Stimulated activated CD4-positive, alpha-beta T cell treated with anti-CD3 and anti-CD28 coated beads, Interleukin-1b, Interleukin-23, amount 100 ng/mL, for 24 hours (primary cell): ENCODE measurements at regions not wholly inside any gene's neighbourhood (a gene's known extent, or its start where the extent isn't known, plus 50 kb on each side); places are given as distances from the start of the nearest gene placed in this dataset.
"Not testable (repeated sequence)": the region's sequence is repeated elsewhere in the genome, so short reads cannot be mapped to it uniquely, and the experiment has no call there.

Source experiments
- DNase-seq, 4 experiments: peaks; one replicate each; pipeline ENCODE4 v3.0.0-alpha.2; 2020; ENCODE audit warnings: low read depth in 4 of 4, low spot score in 1 of 4

GRCh38 chr14:86936556-86936955 lies 1056.4 kb downstream of the GALC start:
- DNase-seq, result no peak

- DNase-seq, result no peak
Observed at GRCh38 chr14:86935241-86935885, 1057.6 kb downstream of the GALC start.

- no peak for DNase-seq
Observed at GRCh38 chr14:86933958-86934595, 1058.9 kb downstream of the GALC start.

- DNase-seq, result no peak
Observed at GRCh38 chr14:86933460-86933859, 1059.5 kb downstream of the GALC start.

- DNase-seq, result no peak
Observed at GRCh38 chr14:86915406-86915805, 1077.6 kb downstream of the GALC start.

DNA sequence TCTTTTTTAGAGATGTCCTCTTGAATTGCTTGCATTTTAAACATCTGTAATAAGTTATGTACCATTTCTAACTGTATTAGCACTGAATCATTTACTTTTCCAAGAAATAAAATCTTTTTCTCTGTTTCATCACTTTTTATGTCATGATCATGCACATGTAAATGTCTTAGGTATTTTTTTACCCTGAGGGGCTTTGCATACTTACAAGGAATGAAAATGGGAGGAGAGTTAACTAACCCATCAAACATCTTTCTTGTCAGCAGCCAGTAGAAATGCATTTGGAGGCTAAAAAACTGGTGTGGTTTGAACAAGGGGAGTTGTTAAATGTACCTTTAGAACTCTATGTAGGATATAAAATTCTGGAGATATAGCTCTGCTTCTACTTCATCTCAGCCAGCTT lies 1080.3 kb downstream of the GALC start:
- no peak for DNase-seq

DNA sequence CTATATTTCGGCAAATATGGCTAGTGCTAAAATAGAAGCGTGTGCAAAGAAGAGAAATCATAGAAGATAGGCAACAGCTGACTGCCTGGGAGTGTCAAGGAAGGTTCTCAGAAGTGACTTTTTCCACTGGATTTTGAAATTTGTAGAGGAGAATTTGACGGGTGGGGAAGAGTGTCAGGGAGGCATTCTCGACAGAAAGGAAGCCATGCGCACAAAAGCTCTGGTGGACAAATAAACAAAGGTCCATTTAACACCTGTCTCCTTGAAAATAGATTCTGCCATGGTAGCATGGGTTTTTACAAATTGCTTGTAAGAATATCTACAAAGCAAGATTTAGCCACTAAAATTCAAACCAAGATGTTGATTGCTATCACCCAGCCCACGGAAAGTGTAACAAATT lies 1081.5 kb downstream of the GALC start:
- no peak for DNase-seq

DNA sequence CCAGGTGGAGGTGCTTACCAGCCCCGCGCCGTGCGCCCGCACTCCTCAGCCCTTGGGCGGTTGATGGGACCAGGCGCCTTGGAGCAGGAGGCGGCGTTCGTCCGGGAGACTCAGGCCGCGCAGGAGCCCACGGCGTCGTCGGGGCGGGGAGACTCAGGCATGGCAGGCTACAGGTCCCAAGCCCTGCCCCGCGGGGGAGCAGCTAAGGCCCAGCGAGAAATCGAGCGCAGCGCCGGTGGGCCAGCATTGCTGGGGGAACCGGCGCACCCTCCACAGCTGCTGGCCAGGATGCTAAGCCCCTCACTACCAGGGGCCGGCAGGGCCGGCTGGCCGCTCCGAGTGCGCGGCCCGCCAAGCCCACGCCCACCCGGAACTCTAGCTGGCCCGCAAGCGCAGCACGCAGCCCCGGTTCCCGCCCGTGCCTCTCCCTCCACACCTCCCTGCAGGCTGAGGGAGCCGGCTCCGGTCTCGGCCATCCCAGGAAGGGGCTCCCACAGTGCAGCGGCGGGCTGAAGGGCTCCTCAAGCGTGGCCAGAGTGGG lies 1087.5 kb downstream of the GALC start:
- DNase-seq, result not testable (repeated sequence)

GRCh38 chr14:86902176-86902950 lies 1090.6 kb downstream of the GALC start:
- DNase-seq, result no peak

DNA sequence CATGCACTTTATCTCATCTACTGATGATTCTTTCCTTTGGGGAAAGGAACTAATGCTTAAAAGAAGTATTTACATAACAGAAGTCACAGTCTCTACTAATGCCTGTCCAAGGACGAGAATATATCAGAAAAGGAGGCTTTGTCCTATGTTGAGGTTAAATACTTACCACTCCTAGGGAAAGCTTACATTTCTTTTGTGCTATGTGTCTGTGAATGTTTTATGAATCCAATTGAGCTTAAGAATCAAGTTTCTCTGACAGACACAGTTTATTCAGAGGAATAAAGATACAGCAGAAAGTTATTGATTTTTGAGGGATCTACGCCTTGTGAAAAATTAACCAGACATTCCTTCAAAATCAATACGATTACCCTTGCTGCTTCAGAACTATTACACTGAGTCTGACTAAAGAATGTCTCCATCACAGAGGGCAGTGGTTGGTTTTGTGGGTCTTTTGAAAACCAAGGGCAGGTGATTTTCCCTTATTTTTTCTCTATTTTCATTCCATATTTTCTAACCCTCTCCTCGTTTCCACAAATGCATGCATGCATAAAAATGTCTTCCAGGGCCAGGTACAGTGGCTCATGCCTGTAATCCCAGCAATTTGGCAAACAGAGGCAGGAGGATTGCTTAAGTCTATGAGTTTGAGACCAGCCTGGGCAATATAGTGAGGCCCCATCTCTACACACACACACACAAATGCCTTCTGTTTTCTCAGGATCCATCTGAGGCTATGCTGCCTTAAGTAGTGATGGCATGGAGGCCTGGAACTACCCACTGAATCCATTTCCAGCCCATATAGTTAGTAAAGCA lies 1095.1 kb downstream of the GALC start:
- DNase-seq, result no peak

GRCh38 chr14:86897224-86897623 lies 1095.8 kb downstream of the GALC start:
- DNase-seq, result no peak

DNA sequence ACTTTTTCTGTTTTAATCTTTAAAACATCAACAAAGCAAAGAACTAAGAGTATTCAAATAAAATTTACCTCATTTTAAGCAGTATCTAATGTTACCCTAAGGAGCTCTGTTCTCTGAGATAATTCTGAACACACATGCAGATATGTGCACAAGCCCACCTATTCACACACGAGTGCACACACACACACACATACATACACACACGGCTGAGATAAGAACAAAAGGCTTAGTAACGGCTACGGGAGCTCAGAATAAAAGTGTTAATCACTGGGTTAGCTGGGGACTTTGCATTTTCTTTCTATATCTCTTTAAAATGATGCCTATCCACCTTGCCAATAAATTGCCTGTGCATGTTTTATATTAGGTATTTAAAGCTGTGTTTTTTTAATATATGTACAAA lies 1096.3 kb downstream of the GALC start:
- DNase-seq, result no peak

DNA sequence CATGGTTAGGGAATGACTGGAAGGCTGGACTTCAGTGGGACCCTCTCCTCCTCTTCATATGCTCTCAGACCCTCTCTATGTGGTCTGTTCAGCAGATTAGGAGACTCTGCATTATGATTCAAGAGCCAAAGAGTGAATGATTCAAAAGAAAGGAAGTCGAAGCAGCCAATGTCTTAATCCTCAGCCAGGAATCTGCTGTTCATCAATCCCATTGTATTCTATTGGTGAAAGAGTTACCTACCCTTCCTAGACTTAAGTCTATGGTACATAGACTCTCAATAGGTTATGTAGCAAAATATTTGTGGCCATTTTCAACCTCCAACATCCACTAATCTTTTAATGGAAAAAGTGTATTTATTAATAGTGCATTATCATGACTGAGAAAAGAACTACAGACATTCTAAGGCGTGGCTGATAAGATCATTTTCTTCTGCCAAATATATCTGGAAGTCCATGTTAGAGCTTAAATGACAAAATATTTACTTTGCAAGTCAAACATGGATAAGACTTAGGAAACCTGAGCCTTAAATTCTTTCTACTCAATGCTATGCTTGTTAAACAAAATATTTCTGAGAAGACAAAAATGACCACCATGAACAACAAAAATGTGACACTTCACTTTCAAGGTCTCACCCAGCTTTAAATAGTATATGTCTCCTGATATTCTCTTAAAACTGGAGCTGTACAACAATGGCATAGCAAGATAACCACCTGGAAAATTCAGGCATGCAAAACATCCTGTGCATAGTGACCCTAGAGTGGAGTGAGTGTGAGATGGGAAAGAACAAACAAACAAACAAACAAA lies 1100.6 kb downstream of the GALC start:
- DNase-seq, result no peak

DNA sequence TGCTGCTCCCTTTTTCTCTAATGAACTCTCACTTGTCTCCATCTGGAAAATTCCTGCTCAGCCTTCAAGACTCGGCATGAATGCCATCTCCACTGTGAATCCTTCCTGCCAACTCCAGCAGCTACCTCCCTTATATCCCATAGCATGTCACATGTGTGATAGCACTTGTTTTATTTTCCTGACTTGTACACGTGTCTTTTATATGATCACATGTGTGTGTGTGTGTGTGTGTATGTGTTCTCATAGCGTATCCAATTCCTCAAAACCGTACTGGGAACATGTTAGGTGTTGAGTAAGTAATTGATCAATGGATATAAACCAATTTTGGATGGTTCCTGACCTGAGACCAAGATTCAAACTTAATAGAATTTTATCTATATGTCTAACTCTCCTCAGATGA lies 1107.7 kb downstream of the GALC start:
- DNase-seq, result no peak

DNA sequence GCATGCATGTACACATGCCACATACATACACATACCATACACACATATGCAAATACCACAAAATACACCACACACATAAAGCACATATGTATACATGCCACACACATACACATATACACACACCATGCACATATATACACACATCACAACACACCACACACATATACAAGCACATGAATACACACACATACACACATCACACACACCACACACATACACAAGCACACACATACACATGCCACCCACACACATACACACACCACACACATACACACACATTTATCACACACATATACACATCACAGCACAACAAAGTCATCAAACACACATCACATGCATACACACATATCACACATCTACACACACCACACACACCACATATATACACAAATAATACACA lies 1108.5 kb downstream of the GALC start:
- DNase-seq, result no peak

DNA sequence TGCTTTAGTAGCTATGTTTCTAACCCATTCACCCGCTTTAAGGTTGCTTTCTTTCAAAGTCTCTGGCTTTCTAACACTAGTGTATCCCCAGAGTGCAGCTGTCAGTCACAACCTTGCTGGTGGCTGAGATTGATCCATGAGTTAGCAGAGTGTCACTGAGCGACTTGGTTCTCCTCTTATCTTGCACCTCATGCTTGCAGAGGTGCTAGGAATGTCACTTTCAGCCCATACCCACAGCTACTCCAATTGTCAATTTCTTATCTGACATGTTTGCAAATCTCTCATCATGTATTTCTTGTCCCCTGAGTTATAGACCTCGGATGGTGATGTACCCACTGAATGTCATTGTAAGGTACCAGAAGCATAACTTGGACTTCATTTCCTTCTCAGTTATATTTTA lies 1110.2 kb downstream of the GALC start:
- no peak for DNase-seq

DNA sequence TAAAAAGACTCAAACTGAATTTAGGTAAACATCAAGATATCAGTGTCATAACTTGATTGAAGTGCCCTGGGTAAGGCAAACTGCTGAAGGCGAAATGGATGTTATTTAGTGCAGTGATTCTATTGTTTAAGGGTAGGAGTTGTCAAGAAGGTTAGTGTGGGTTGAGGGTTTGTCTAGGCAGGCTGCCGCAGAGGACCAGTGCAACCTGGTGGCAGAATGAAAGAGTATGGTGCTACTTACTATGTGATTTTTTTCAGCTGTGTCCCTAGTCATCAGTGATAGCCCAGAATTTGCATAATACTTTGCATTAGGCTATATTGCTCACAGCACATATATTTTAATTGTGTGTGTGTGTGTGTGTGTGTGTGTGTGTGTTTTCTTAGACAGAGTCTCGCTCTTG lies 1127.0 kb downstream of the GALC start:
- DNase-seq, result no peak

DNA sequence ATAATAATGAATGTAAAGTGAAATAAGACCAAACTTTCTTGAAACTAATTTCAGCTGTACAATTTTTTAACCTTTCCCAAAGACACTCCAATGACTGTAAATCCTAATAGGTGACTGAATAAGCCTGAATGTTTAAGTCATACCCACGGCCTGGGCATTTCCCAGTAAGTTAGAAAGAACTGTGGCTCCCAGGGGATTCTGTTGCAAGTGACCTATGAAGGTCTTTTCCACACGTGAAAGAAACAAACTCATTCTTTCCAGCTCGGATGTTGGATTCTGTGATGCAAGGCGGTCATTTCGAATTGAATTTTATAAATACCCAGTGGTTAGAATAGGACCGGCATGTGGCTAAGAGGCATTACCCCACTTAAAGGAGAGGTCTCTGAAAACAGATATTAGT lies 1134.4 kb downstream of the GALC start:
- DNase-seq, result no peak

GRCh38 chr14:86858031-86858430 lies 1135.0 kb downstream of the GALC start:
- DNase-seq, result no peak

DNA sequence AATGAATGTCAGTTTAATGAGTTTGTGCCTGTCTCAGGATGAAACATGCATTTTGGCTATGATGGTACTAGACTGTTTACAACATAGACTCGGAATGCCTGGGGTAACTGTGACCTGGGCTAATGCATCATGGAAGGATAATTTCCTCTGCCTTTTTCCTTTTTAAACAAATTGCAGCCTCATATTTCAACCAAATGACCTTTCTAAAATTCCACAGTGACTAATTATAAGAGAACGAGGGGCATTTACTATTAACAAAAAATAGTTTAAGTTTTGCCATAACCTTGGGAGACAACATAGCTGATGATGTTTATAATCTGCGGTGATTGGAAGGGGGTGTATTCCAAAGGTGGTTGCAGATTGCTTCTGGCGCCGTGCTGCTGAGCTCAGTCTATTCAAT lies 1140.5 kb downstream of the GALC start:
- no peak for DNase-seq

GRCh38 chr14:86847140-86847539 lies 1145.8 kb downstream of the GALC start:
- DNase-seq, result no peak
